ENCODE measurements at regions not wholly inside any gene's neighbourhood (a gene's known extent, or its start where the extent isn't known, plus 50 kb on each side); places are given as distances from the start of the nearest gene placed in this dataset.

DNA sequence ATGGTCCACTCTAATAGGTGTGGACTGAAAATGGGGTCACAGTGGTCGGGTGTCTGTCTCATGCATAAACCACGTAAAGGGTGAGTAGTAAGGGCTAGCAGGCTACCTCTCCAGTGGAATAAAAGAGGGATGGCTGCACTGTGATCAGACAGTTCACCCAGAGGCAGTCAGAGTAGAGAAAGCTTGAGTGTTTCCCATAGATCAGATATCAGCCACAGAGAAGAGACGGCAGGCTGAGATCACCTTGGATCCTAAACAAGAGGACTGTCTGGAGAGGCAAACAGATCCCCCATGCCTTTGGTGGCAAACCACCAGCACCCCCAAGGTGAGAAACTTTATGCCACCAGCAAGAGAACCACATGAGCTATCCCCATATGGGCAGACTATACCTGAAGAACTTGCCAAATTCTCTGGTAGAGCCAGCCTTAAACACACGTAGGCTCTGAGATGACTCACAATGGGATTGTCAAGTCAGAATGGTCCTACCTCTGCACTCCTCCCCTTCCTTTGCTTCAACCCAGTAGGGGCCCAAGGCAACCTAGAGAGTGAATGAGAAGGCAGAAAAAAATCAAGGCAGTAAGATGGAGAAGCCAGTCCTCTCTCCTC, 205.2 kb upstream of the MAP3K1 start:
- TF ChIP-seq, protein P1, sequence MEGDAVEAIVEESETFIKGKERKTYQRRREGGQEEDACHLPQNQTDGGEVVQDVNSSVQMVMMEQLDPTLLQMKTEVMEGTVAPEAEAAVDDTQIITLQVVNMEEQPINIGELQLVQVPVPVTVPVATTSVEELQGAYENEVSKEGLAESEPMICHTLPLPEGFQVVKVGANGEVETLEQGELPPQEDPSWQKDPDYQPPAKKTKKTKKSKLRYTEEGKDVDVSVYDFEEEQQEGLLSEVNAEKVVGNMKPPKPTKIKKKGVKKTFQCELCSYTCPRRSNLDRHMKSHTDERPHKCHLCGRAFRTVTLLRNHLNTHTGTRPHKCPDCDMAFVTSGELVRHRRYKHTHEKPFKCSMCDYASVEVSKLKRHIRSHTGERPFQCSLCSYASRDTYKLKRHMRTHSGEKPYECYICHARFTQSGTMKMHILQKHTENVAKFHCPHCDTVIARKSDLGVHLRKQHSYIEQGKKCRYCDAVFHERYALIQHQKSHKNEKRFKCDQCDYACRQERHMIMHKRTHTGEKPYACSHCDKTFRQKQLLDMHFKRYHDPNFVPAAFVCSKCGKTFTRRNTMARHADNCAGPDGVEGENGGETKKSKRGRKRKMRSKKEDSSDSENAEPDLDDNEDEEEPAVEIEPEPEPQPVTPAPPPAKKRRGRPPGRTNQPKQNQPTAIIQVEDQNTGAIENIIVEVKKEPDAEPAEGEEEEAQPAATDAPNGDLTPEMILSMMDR (IDR thresholded peaks at IDR 0.05; ENCODE audit: control extremely low read depth, extremely low read depth, low read depth, missing control alignments), result no peak
- DNase-seq (ENCODE audit: extremely low spot score), result no peak
- CTCF ChIA-PET, result no interaction called here
- POLR2A ChIA-PET, result no interaction called here

- no peak for DNase-seq (ENCODE audit: extremely low spot score)
- ChIA-PET POLR2A (no interaction called here), CTCF (interaction anchor here (1.3 kb wide), 1 partner anchor 9 kb away, joined by 5 read pairs; no protein-coding TSS in a partner anchor)
Measured at GRCh38 chr5:56608217-56608925, 207.0 kb upstream of the MAP3K1 start.

GRCh38 chr5:56607551-56607950, 207.8 kb upstream of the MAP3K1 start:
- CTCF ChIA-PET, result interaction anchor here (0.8 to 1.3 kb wide), 4 partner anchors 9 to 20 kb away, joined by 3 to 5 read pairs (median 4); no protein-coding TSS in a partner anchor
- POLR2A ChIA-PET, result no interaction called here
- TF ChIP-seq, protein P1 (IDR thresholded peaks at IDR 0.05; ENCODE audit: control extremely low read depth, extremely low read depth, low read depth, missing control alignments), result no peak
- DNase-seq (ENCODE audit: extremely low spot score), result no peak

More at GRCh38 chr5:56608217-56608925, 207.0 kb upstream of the MAP3K1 start:
- TF ChIP-seq, protein P1 (IDR thresholded peaks at IDR 0.05; ENCODE audit: control extremely low read depth, extremely low read depth, low read depth, missing control alignments), result no peak

DNA sequence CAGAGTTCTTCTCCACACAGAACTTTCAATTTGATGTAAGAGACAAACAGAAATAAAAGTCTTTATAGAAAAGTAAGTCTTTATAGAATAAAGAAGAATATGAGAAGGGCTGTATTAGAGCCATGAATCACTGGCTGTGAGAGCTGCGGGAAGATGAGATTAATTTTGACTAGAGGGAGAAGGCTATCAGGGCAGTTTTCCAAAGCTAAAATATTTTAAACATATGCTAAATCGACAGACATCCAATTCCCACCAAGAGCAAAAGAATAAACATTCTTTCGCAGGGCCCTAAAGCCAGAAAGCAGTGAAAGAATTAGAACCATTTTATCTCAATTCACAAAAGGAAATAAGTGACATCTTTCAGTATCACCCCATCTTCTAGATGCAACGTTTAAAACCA, 208.3 kb upstream of the MAP3K1 start:
- CTCF ChIA-PET, result interaction anchor here (0.8 to 1.3 kb wide), 4 partner anchors 9 to 20 kb away, joined by 3 to 5 read pairs (median 4); no protein-coding TSS in a partner anchor
- no peak for DNase-seq (ENCODE audit: extremely low spot score)

DNA sequence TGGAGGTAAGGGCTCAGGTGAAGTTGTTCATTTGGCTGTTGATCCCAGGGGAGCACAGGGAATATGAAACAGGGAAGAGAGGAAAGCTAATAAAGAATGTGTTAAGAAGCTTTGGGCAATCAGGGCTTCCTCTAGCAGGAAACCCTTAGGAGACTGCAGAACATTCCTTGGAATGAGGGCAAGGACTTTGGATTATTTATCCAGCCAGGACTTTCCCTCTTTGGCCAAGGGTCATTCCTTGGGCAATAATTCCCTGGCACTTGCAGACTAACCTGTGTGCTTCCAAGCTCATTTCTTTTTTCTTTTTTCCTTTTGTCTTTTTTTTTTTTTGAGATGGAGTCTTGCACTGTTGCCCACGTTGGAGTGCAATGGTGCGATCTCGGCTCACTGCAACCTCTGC, 209.2 kb upstream of the MAP3K1 start:
- POLR2A ChIA-PET, result no interaction called here
- no peak for DNase-seq (ENCODE audit: extremely low spot score)
- CTCF ChIA-PET, result no interaction called here

More for the DNA sequence above, 208.3 kb upstream of the MAP3K1 start:
- TF ChIP-seq, protein P1 (IDR thresholded peaks at IDR 0.05; ENCODE audit: control extremely low read depth, extremely low read depth, low read depth, missing control alignments), result no peak
- POLR2A ChIA-PET, result no interaction called here

GRCh38 chr5:56605231-56605630, 210.1 kb upstream of the MAP3K1 start:
- DNase-seq (ENCODE audit: extremely low spot score), result no peak
- TF ChIP-seq, protein P1 (IDR thresholded peaks at IDR 0.05; ENCODE audit: control extremely low read depth, extremely low read depth, low read depth, missing control alignments), result no peak
- ChIA-PET CTCF (interaction anchor here (0.9 kb wide), 1 partner anchor 11 kb away, joined by 3 read pairs; no protein-coding TSS in a partner anchor), POLR2A (no interaction called here)

More for the DNA sequence above, 209.2 kb upstream of the MAP3K1 start:
- TF ChIP-seq, protein P1 (IDR thresholded peaks at IDR 0.05; ENCODE audit: control extremely low read depth, extremely low read depth, low read depth, missing control alignments), result no peak

Data from GM10248 (cell line).